ENCODE measurements at regions not wholly inside any gene's neighbourhood (a gene's known extent, or its start where the extent isn't known, plus 50 kb on each side); places are given as distances from the start of the nearest gene placed in this dataset.
"Not testable (repeated sequence)": the region's sequence is repeated elsewhere in the genome, so short reads cannot be mapped to it uniquely, and the experiment has no call there.

DNA sequence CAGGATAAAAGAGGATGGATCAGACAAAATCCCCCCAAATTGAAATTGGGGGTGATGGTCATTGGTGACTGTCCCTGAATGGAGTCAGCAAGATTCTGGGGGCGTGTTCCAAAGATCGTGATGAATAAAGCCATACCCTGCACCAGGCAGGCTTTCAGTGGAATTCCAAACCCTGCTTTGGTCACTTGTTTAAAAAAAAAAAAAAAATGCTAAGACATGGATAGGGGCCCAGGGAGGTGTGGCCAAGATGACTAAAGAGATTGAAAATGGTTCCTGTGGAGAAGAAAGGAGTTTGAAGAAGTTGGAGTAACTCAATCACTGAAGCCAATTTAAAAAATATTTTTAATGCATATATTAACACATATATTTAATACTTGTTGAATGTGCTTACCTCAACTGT, 161.4 kb upstream of the KCNG1 start:
- no peak for DNase-seq

DNA sequence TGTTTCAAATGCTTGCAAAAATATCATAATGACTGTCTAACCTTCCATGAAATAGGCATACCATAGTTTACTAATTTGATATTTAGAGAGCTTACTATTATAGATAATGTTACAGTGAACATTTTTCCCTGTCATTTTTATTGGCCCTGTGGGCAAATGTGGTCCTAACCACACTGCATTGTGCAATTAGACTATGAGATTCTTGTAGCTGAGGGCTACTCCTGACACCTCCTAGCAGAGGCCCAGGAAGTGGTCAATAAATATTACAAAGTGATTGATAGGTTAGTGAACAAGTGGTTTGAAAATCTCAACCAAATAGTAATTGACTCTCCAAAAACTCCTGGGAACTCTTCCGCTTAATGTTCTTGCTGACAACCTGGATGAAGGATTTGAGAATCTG, 160.5 kb upstream of the KCNG1 start:
- DNase-seq, result no peak

DNA sequence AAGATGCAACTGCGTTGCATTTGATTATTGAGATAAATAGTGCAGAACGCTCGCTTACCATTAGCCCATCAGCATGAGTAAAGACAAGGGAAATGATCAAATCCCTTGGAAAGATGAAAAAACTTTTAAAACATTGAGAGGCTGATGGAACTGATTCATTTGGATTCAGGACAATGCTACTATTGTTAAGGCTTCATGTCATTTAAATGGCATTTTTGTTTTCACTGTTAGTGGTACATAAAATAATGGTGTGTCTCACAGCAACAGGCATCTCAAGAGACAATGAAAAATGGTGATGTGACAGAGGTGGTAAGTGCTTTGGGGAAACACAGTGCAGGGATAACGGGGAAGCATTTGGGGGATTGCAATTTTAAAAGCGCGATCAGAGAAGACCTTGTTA, 159.7 kb upstream of the KCNG1 start:
- DNase-seq, result no peak

DNA sequence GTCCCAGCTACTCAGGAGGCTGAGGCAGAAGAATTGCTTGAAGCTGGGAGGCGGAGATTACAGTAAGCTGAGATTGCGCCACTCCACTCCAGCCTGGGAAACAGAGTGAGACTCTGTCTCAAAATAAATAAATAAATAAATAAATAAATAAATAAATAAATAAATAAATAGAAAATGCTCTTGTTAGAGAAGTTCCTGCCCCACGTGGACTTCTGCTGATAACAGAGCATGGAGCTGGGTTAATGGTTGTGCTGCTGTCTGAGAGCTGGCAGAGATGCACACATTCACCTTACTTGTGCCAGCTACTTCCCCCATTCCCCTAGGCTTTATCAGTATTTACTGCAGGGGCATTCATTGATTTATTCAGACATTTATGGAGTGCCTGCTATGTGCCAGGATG, 155.2 kb upstream of the KCNG1 start:
- DNase-seq, result no peak

DNA sequence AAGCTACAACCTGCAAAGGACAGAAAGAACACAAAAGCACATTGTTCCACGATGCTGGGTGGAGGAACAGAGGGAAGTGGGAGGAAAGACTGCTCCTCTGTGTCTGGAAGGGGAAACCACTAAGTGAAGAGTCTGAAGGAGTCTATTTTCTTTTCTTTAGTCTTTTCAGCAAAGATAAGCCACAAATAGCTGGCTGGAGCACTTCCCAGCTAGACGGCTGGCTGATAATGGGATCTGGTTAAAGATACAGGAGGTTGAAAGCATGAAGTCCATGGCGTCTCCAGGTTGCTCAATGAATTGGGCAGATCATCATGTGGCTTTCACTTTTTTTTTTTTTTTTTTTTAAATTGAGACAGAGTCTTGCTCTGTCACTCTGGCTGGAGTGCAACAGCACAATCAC, 154.0 kb upstream of the KCNG1 start:
- DNase-seq, result no peak

DNA sequence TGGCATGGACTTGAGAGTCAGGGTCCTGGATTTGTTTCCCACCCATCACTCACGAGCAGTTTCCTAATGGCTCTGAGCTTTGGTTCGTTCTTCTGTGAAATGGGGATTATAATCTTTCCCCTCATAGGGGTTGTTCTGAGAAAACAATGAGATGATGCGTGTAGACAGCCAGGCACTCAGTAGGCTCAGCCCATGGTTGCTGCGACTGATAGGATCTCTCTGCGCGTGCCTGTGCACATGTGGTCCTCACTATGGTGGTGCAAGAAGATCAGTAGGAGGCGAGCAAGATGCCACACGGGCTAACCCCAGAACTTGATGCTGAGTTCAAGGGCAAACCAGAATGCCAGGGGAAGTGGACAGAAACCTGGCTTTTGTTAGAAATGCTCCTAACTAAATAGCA, 153.5 kb upstream of the KCNG1 start:
- no peak for DNase-seq

DNA sequence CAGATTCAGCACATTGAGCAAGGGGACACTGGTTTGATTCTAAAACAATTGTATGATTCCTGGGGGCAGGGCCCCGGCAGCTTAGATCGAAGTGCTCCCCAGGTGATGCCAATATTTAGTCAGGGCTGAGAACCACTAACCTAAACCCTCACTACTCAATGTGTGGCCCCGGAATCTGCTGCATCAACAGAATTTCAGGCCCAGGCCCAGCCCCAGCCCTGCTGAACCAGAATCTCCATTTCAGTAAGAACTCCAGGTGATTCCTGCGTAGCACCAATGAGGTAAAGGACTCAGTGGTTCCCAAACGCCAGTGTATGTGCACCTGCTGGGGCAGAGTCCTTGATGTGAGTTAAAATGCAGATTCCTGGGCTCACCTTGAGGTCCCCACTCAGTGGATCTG, 152.8 kb upstream of the KCNG1 start:
- no peak for DNase-seq

DNA sequence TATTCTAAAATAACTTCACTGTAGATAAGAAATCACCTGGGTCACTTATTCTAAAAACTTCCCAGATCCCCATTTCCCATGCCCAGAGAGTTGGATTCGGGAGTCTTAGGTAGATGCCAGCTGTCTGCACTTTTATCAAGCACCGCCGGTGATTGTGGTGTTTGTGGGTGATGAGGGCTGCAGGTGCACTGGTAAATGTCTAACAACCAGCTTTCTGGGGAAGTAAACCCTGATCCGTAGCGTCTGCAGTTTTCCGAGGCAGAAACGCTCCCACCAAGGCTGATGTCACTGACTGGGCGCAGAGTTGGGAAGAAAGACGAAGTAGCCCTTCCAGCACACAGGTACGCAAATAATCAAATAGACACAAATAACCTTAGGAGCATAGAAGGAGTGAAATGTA, 152.2 kb upstream of the KCNG1 start:
- no peak for DNase-seq

DNA sequence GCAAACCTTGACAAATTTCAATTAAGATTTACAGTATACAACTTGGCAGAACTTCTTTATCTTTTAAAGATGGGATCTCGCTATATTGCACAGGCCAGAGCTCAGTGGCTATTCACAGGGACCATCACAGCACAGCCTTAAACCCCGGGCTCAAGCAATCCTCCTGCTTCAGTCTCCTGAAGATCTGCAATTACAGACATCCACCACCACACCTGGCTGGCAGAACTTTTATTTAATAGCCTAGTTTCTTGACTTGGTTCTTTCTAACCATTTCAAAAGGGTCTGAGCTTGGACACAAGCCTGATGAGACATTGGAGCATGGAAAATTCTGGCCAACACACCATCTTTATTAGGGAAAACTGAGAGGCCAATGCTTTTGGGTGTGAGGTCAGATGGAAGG, 151.6 kb upstream of the KCNG1 start:
- DNase-seq, result no peak

DNA sequence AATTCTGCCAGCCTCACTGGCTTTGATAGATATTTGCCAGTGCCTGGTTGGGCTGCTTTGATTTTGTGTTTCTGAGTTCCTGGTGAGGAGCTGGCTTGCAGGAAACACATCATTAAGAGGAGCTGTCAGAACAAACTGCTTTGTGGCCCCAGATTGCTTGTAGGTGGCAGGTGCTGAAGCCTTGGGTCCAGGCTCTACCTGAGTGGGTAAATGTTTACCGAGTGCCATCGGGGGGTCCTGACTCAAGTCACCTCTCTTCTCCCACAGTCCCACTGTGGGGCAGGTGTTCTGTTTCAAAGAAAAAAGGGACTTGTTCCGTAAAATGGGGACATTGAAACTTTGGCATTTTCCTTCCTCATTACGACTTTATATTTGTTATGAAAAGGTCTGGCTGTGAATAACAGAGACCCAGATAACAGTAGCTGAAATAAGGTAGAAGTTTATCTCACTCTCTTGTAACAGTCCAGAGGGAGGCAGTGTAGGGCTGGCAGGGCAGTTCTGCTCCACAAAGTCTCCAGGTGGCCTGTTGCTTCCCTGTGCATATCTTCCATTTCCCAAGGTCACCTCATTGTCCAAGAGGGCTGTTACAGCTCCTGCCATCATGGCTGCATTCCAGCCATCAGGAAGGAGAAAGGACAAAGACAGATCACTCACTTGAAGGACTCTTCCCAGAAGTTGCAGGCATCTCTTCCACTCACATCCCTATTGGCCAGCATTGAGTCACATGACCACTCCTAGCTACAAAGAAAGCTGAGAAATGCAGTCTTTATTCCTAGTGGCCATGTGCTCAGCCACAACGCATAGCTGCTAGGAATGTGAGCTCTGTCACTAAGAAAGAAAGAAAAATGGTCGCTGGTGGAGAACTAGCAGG, 149.9 kb upstream of the KCNG1 start:
- DNase-seq, result no peak

DNA sequence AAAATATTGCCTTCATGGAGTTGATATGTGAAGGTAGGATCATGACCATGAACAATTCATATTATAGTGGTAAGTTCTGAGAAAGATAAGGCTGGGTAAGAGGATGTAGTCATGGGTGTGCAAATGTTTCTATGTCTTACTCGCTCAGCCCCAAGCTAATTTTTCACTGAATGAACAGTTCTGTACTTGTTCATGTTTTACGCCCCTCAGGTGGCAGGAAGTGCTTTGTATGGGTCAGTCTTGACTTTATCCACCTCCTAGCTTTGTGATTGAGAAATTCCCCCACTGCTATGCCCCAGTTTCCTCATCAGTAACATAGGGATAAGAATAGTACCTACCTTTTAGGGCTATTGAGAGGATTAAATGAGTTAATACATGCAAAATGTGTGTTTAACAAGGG, 148.2 kb upstream of the KCNG1 start:
- no peak for DNase-seq

DNA sequence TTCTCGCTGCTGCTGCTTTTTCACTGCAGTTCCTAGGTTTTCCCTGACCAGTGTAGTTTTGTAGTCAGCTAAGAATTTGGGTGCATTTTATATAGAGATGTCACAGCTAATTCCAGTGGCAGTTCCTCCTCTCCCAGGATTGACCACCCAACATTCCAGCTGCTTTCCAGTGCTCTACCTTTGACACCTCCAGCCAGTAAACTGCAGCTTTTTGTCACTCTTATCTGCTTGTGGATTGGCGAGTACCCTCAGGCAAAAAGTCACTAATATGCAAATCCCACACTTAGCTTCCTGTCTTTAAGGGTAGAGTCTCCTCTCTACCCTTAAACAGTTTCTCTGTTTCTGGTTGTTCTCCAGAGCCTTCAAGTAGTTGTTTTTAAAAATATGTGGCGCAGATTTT, 146.9 kb upstream of the KCNG1 start:
- no peak for DNase-seq

DNA sequence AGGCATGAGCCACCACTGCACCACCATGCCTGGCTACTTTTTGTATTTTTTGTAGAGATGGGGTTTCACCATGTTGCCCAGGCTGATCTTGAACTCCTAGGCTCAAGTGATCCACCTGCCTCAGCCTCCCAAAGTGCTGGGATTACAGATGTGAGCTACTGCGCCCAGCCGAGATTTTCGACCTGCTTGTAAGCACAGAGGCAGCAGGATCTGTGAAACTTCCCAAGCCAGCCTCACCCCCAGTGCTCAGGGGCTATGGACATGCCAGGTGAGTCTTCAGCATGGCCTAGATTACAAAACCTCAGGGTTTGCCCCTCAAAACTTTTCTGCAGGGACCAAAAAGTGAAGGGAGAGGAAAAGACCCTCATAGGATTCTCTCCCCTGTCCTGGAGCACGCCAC, 145.0 kb upstream of the KCNG1 start:
- DNase-seq, result not testable (repeated sequence)

DNA sequence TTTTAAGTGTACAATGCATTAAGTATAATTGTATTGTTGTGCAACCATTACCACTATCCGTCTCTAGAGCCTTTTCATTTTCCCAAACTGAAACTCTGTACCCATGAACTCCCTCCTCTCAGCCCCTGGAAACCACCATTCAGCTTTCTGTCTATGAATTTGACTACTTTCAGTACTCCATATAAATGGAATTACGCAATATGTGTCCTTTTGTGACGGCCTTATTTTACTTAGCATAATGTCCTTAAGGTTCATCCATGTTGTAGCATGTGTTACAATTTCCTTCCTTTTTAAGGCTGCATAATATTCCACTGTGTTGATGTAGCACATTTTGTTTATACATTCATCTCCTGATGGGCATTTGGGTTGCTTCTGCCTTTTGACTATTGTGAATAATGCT, 143.6 kb upstream of the KCNG1 start:
- DNase-seq, result no peak

DNA sequence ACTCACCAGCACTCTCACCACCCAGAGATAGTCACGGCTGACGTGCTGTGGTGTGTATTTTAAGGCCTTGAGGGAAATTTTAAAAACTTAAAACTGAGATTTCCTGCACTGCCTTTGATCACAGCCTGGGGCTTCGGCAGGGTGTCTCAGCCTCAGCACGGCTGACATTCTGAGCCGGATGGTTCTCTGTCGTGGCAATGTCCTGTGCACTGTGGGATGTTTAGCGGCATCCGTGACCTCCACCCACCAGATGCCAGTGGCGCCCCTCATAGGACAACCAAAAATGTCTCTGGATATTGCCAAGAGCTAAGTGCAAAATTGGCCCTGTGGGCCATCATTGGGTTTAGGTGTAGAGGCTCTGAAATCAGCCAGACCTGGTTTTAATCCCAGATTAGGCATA, 142.2 kb upstream of the KCNG1 start:
- DNase-seq, result no peak

DNA sequence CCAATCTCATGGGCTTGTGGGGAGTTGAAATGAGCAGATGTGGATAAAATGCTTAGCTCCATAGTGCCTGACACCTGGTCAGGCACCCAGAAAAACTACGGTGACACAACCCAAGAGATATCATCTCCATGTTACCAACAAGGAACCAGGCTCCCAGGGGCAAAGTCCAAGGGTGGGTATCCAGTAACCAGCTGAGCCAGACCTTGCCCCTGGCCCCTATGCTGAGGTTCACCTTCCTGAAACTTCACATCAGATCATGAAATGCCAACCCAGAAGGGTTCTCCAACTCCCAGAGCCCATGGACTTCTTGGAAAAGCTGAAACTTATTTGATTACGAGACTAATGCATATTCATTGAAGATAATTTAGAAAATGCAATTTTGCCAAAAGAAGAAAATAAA, 141.8 kb upstream of the KCNG1 start:
- DNase-seq, result no peak

DNA sequence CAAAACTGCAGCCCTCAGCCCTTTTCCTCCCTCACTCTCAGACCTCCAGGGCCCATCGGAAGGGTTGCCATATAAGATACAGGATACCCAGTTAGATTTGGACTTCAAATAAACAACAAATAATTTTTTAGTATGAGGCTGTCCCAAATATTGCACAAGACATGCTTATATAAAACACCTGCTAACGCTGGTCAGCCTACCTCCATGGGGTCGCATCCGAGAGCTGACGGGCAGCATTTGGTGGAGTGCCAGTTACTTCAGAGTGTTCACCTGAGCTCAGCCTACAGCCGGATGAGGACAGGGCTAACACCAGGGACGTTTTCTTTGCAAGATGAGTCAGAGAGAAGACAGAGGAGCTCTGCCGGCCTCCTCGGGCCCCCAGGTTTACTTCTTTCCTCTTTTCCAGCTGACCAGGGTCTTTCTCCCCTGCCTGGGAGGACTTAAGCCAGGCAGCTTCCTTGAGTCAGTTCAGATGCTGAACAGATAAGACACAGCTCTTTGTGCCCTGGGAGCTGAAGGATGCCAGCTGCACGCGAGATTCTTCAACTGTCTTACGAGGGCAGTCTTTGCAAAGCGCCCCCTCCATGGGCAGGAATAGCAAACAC, 141.2 kb upstream of the KCNG1 start:
- no peak for DNase-seq

DNA sequence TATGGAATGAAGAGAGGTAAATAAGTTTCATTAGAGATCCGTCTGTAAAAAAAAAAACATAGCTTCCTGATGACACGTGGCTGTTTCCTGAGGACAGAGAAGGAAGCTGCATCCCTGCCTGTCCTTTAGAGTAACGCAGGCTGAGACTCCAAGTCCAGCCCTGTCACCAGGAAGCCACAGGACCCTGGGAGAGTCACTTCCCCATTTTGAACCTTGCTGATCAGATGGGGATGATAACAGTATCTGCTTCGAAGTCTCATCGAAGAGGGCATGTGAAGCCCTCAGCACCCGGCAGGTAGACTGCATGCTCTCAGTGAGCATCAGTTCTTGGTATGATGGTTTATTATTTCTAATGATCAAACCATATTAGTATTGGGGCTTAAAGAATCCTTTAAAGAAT, 139.1 kb upstream of the KCNG1 start:
- no peak for DNase-seq

DNA sequence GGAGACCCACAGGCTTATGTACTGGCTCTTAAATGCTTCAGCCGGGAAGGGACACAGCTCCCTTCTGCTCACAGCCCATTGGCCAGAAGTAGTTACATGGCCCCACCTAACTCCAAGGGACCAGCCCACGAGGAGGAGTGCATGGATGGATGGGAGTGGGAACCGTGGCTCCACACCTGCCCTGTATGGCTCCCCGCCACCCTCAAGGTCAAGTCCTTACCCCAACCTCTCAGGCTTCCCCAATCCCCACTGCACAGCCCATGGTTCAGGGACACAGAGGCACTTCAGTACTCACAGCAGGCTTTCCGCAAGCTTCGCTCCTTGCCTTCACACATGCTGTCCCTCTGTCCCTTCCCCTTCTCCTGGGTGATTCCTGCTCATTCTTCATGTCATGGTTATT, 137.9 kb upstream of the KCNG1 start:
- no peak for DNase-seq

DNA sequence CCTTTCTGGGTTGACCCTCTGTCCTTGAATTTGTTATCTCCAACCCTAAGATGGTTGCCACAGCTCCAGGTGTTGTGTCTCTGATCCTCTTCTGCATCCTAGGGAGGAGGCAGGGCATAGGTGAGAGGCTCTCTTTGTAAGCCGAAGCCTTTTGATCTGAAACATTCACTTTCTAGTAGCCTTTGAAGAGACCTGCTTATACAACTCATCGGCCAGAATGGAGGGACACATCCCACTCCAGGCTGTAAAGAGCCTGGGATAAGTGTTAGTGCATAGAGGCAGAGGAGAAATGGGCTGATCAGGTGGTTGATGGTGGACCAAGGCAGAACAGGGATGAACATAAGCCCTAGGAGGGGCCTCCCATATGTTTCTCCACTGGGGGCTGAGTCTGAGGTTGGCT, 137.1 kb upstream of the KCNG1 start:
- DNase-seq, result no peak

DNA sequence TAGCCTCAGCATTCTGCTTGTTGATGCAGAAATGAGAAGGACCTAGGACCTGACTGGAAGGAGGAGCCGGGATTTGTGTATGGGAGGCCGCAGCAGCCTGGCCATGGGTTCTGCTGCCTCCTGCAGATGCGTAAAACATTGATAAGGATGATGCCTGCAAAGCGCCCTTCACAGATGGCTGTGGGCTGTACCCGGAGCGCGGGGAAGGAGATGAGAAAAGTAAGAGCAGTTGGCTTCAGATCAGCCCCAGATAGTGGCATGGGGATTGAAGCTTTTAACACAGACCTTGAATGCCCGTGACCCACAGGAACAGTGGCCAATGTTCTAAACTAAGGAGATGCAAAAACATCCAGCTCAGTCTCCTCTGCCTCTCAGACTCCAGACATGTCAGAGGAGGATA, 136.4 kb upstream of the KCNG1 start:
- no peak for DNase-seq

DNA sequence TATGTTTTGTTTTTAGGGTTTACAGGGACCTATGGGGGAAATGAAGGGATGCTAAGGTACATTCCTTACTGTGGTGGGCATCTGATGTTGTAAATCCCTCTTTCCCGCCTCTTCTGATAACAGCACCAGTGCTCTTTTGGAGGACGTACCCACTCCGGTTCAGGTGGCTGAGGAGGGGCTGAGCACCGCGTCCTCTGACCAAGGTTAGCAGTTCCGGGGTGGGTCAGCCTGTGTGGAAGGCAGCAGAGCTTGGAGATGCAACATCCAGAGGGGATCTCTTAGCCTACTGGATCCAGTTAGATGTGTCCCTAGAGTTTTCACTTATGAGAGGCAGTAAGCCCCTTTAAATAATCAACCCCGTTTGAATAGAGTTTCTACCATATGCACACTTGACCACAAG, 135.3 kb upstream of the KCNG1 start:
- no peak for DNase-seq

DNA sequence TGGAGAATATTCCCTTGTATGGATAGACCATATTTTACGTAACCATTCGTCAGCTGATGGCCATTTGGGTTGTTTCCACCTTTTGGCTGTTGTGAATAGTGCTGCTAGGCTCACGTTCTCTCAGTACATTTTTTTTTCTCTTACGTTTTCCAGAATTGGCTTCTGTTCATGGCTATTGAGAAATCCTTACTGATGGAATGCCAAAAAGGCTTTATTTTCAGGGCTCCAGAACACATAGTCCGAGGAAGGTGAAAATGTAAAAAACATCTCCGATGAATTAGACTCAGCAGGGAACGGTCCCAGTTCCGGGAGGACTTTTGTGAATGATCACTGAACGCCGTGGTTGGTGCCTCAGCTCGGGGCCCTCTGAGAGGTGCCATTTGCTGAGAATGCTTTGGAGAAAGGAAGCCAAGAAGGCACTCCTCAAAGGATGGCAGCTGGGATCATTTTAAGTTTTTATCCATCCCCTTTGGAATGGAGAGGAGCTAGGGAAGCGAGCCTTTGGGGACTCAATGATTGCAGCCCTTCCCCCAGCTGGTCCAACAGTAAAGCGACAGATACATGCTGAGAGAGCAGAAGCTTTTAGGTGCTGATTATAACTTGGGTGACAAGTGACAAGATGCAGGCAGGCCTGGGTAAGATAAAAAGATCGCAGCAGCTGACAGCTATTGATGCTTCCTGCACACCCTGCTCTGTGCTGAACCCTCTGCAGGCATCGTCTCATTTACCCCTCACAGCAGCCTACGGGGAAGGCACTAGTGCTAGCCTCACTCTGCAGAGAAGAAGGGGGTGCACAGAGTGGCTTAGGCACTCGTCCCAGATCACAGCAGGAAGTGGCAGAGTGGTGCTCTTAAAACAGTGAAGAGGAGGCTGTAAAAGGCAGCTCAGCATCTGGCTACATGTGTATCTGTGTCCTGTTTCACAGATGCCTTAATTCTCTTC, 133.4 kb upstream of the KCNG1 start:
- no peak for DNase-seq

Data from NCI-H146 (cell line).